OCI-LY7 (cell line): ENCODE measurements at regions not wholly inside any gene's neighbourhood (a gene's known extent, or its start where the extent isn't known, plus 50 kb on each side); places are given as distances from the start of the nearest gene placed in this dataset.

Experiments used
- EZH2phosphoT487 ChIP-seq: fragments of 200-600 bp; sonication (generic); IDR thresholded peaks from 2 replicates; pipeline ENCODE4 v1.6.1; 2018; ENCODE audit warnings: low read depth, borderline replicate concordance, mild to moderate bottlenecking, mixed run types, antibody characterized with exemption, low read length, moderate library complexity, mixed read lengths
- TF ChIP-seq, protein P1 (sequence below): fragments of 200-600 bp; sonication (generic); conservative IDR thresholded peaks from 2 replicates; pipeline ENCODE4 v1.5.1; 2014; ENCODE audit warnings: mild to moderate bottlenecking, antibody characterized with exemption, low read length, moderate library complexity, mixed read lengths

DNA sequence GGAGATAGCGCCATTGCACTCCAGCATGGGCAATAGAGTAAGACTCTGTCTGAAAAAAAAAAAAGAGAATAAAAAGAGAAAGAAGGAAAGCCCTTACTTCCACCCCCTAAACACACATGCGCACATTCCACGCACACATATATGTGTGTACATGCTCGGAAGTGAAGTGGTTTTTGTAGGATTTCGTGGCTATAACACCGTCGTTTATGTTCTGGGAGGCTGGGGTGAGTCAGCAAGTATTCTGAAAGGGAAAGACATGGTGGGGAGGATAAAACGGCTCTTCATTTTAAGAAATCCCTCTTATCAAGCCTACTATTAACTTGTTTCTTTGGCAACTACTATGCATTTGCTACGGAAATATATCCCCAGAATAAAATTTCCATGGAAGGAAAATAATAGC lies 422.8 kb upstream of the TBL1XR1 start:
- TF ChIP-seq, protein P1, sequence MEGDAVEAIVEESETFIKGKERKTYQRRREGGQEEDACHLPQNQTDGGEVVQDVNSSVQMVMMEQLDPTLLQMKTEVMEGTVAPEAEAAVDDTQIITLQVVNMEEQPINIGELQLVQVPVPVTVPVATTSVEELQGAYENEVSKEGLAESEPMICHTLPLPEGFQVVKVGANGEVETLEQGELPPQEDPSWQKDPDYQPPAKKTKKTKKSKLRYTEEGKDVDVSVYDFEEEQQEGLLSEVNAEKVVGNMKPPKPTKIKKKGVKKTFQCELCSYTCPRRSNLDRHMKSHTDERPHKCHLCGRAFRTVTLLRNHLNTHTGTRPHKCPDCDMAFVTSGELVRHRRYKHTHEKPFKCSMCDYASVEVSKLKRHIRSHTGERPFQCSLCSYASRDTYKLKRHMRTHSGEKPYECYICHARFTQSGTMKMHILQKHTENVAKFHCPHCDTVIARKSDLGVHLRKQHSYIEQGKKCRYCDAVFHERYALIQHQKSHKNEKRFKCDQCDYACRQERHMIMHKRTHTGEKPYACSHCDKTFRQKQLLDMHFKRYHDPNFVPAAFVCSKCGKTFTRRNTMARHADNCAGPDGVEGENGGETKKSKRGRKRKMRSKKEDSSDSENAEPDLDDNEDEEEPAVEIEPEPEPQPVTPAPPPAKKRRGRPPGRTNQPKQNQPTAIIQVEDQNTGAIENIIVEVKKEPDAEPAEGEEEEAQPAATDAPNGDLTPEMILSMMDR = no peak
- TF ChIP-seq EZH2phosphoT487 = no peak
